Hepatocyte (in vitro differentiated cells): ENCODE measurements at regions not wholly inside any gene's neighbourhood (a gene's known extent, or its start where the extent isn't known, plus 50 kb on each side); places are given as distances from the start of the nearest gene placed in this dataset.

Experiments used
- DNase-seq: peaks from one replicate; pipeline ENCODE4 v3.0.0-alpha.2; 2016; ENCODE audit warnings: low spot score
- H2AFZ ChIP-seq: fragments of 200-600 bp; sonication (generic); 2 replicates; pipeline ENCODE4 v1.6.0; 2016; ENCODE audit warnings: antibody characterized with exemption, mild to moderate bottlenecking
- H3K27ac ChIP-seq: fragments of 200-600 bp; sonication (generic); 2 replicates; pipeline ENCODE4 v1.5.1; 2016; ENCODE audit warnings: mild to moderate bottlenecking
- H3K27me3 ChIP-seq: fragments of 200-600 bp; sonication (generic); 2 replicates; pipeline ENCODE4 v1.6.1; 2016
- H3K36me3 ChIP-seq: fragments of 200-600 bp; sonication (generic); replicated peaks from 2 replicates; pipeline ENCODE4 v1.5.1; 2016; ENCODE audit warnings: low read depth; ENCODE audit not compliant: insufficient read depth
- H3K4me1 ChIP-seq: fragments of 200-600 bp; sonication (generic); 2 replicates; pipeline ENCODE4 v1.5.1; 2016; ENCODE audit warnings: mild to moderate bottlenecking, moderate library complexity; ENCODE audit not compliant: insufficient read depth
- H3K4me2 ChIP-seq: fragments of 200-600 bp; sonication (generic); 2 replicates; pipeline ENCODE4 v1.6.0; 2016
- H3K4me3 ChIP-seq: fragments of 200-600 bp; sonication (generic); 2 replicates; pipeline ENCODE4 v1.5.1; 2016; ENCODE audit warnings: mild to moderate bottlenecking
- H3K79me2 ChIP-seq: fragments of 200-600 bp; sonication (generic); 2 replicates; pipeline ENCODE4 v1.6.0; 2017; ENCODE audit warnings: mild to moderate bottlenecking
- H3K9me2 ChIP-seq: fragments of 200-600 bp; sonication (generic); replicated peaks from 2 replicates; pipeline ENCODE4 v1.6.0; 2017; ENCODE audit warnings: mild to moderate bottlenecking; ENCODE audit not compliant: insufficient read depth
- H3K9me3 ChIP-seq: fragments of 200-600 bp; sonication (generic); 2 replicates; pipeline ENCODE4 v1.5.1; 2016; ENCODE audit warnings: low read depth, mild to moderate bottlenecking
- H4K20me1 ChIP-seq: fragments of 200-600 bp; sonication (generic); 2 replicates; pipeline ENCODE4 v1.6.0; 2016; ENCODE audit warnings: mild to moderate bottlenecking; ENCODE audit not compliant: insufficient read depth, poor library complexity, severe bottlenecking
- CTCF ChIP-seq: fragments of 200-600 bp; sonication (generic); IDR thresholded peaks from 2 replicates; pipeline ENCODE4 v1.5.1; 2016; ENCODE audit warnings: antibody characterized with exemption, mild to moderate bottlenecking; ENCODE audit not compliant: poor library complexity
- EZH2 ChIP-seq: fragments of 200-600 bp; sonication (generic); IDR thresholded peaks from 2 replicates; pipeline ENCODE4 v1.6.1; 2016; ENCODE audit warnings: antibody characterized with exemption, mild to moderate bottlenecking, borderline replicate concordance
- EZH2phosphoT487 ChIP-seq: fragments of 200-600 bp; sonication (generic); IDR thresholded peaks from one replicate; pipeline ENCODE4 v1.6.1; 2018; ENCODE audit warnings: antibody characterized with exemption, mild to moderate bottlenecking, low read depth, moderate library complexity; ENCODE audit not compliant: unreplicated experiment, severe bottlenecking
- WGBS: methylation state at CpG from one replicate; pipeline ENCODE4 v1.1.6; 2016; ENCODE audit warnings: low lambda C conversion rate; ENCODE audit errors: missing lambda C conversion rate; 5-methylcytosine and 5-hydroxymethylcytosine counted together

- Histone ChIP-seq H3K27ac (no peak overlapping the region), H2AFZ (no peak overlapping the region), H3K4me1 (no peaks in the 10 kb centered on the region), H3K4me2 (no peak overlapping the region), H3K9me3 (no peaks in the 10 kb centered on the region), H3K27me3 (no peaks in the 10 kb centered on the region), H3K79me2 (no peaks in the 10 kb centered on the region), H3K4me3 (no peak overlapping the region), H4K20me1 (no peaks in the 10 kb centered on the region), H3K36me3 (no peaks in the 10 kb centered on the region), H3K9me2 (no peaks in the 10 kb centered on the region)
- TF ChIP-seq EZH2phosphoT487 (no peak), EZH2 (no peak), CTCF (no peak)
- WGBS = 87% methylated on average over 2 of the region's 2 CpGs
- no peak for DNase-seq
Measured at GRCh38 chr18:44286049-44286448, 394.6 kb upstream of the SETBP1 start.

GRCh38 chr18:44290366-44290977, 390.2 kb upstream of the SETBP1 start:
- DNase-seq = no peak
- Histone ChIP-seq H3K27ac (no peak overlapping the region), H3K9me3 (no peaks in the 10 kb centered on the region), H3K9me2 (no peaks in the 10 kb centered on the region), H3K27me3 (no peaks in the 10 kb centered on the region), H4K20me1 (no peaks in the 10 kb centered on the region), H3K36me3 (no peaks in the 10 kb centered on the region), H3K79me2 (no peaks in the 10 kb centered on the region), H3K4me1 (no peaks in the 10 kb centered on the region), H3K4me2 (no peak overlapping the region), H3K4me3 (no peak overlapping the region), H2AFZ (no peak overlapping the region)
- WGBS = 88% methylated on average over 4 of the region's 4 CpGs
- TF ChIP-seq EZH2phosphoT487 (no peak), CTCF (no peak), EZH2 (no peak)

GRCh38 chr18:44298566-44298965, 382.1 kb upstream of the SETBP1 start:
- no peaks in the 10 kb centered on the region for H3K4me1 ChIP-seq
- no peaks in the 10 kb centered on the region for H3K79me2 ChIP-seq
- H3K9me3 ChIP-seq = no peaks in the 10 kb centered on the region
- no peaks in the 10 kb centered on the region for H4K20me1 ChIP-seq
- no peak overlapping the region for H3K27ac ChIP-seq
- no peak overlapping the region for H3K4me3 ChIP-seq
- H3K36me3 ChIP-seq = no peaks in the 10 kb centered on the region
- H3K4me2 ChIP-seq = no peak overlapping the region
- no peak for TF ChIP-seq EZH2
- TF ChIP-seq CTCF = no peak
- TF ChIP-seq EZH2phosphoT487 = no peak
- no peaks in the 10 kb centered on the region for H3K27me3 ChIP-seq
- no peak overlapping the region for H2AFZ ChIP-seq
- DNase-seq = no peak
- H3K9me2 ChIP-seq = no peaks in the 10 kb centered on the region

GRCh38 chr18:44309185-44309584, 371.5 kb upstream of the SETBP1 start:
- H3K79me2 ChIP-seq = no peaks in the 10 kb centered on the region
- H3K9me2 ChIP-seq = no peaks in the 10 kb centered on the region
- 76% methylated on average over 2 of the region's 2 CpGs for WGBS
- H3K4me2 ChIP-seq = no peak overlapping the region
- no peak overlapping the region for H2AFZ ChIP-seq
- no peak overlapping the region for H3K4me3 ChIP-seq
- no peaks in the 10 kb centered on the region for H3K9me3 ChIP-seq
- H3K4me1 ChIP-seq = no peaks in the 10 kb centered on the region
- TF ChIP-seq EZH2phosphoT487 = no peak
- no peak for TF ChIP-seq EZH2
- no peak for TF ChIP-seq CTCF
- no peak overlapping the region for H3K27ac ChIP-seq
- H3K36me3 ChIP-seq = no peaks in the 10 kb centered on the region
- no peak for DNase-seq
- H3K27me3 ChIP-seq = no peaks in the 10 kb centered on the region
- H4K20me1 ChIP-seq = no peaks in the 10 kb centered on the region
